HEK293 (cell line): ENCODE measurements at regions not wholly inside any gene's neighbourhood (a gene's known extent, or its start where the extent isn't known, plus 50 kb on each side); places are given as distances from the start of the nearest gene placed in this dataset.

ENCODE experiments used
- CTCF ChIA-PET: fragments of 350-600 bp; formaldehyde crosslinking; extraction: SDS; loops from one replicate; lab custom pipeline; 2021; ENCODE audit warnings: antibody characterized with exemption; lab: Yijun Ruan, JAX
- POLR2A ChIA-PET: fragments of 300-600 bp; formaldehyde crosslinking; extraction: SDS; loops from one replicate; lab custom pipeline; 2020; ENCODE audit warnings: antibody characterized with exemption, inconsistent platforms; lab: Yijun Ruan, JAX
- H3K27ac ChIP-seq: fragments of 200-500 bp; sonication (Bioruptor generic); 2 replicates; pipeline ENCODE4 v1.5.1; 2014; ENCODE audit warnings: low read depth, low read length, control low read depth, inconsistent platforms; ENCODE audit errors: extremely low read depth
- H3K36me3 ChIP-seq, 2 experiments: fragments of 200-500 bp in 1 of 2; sonication (Bioruptor generic) in 1 of 2; 1 replicate in 1 of 2; 2 replicates in 1 of 2; pipeline ENCODE4 v1.5.1; 2014 to 2017; ENCODE audit warnings: inconsistent platforms in 2 of 2, low read length in 2 of 2; ENCODE audit not compliant: control insufficient read depth in 2 of 2, insufficient read depth in 1 of 2
- H3K4me1 ChIP-seq: fragments of 200-500 bp; sonication (Bioruptor generic); 2 replicates; pipeline ENCODE4 v1.5.1; 2014; ENCODE audit warnings: mild to moderate bottlenecking, low read length, inconsistent platforms; ENCODE audit not compliant: control insufficient read depth, insufficient read depth
- H3K4me3 ChIP-seq: 2 replicates; pipeline ENCODE4 v1.5.1; 2011; ENCODE audit warnings: low read depth, mild to moderate bottlenecking, control low read depth, low read length, moderate library complexity
- H3K9me3 ChIP-seq: fragments of 200-500 bp; sonication (Bioruptor generic); 2 replicates; pipeline ENCODE4 v1.5.1; 2014; ENCODE audit warnings: low read depth, low read length, inconsistent platforms; ENCODE audit not compliant: control insufficient read depth, insufficient read depth
- SETDB1 ChIP-seq: IDR thresholded peaks from one replicate; pipeline ENCODE4 v1.6.1; 2017; ENCODE audit warnings: mild to moderate bottlenecking, low read length, moderate library complexity, mixed read lengths; ENCODE audit not compliant: insufficient read length
- ZBTB21 ChIP-seq: fragments of 450-650 bp; formaldehyde crosslinking; IDR thresholded peaks from 2 replicates; pipeline ENCODE4 v1.5.1; 2017; ENCODE audit warnings: missing biosample characterization, missing genetic modification characterization
- ZEB2 ChIP-seq: fragments of 450-650 bp; formaldehyde crosslinking; IDR thresholded peaks from 2 replicates; pipeline ENCODE4 v1.5.1; 2016; ENCODE audit warnings: missing biosample characterization, missing genetic modification characterization
- ZNF133 ChIP-seq: fragments of 450-650 bp; formaldehyde crosslinking; IDR thresholded peaks from 2 replicates; pipeline ENCODE4 v1.5.1; 2016; ENCODE audit warnings: missing biosample characterization, missing genetic modification characterization
- ZNF184 ChIP-seq: fragments of 450-650 bp; IDR thresholded peaks from 2 replicates; pipeline ENCODE4 v1.5.1; 2018; ENCODE audit warnings: missing biosample characterization, mild to moderate bottlenecking, missing genetic modification characterization
- ZNF2 ChIP-seq: fragments of 450-650 bp; formaldehyde crosslinking; IDR thresholded peaks from 2 replicates; pipeline ENCODE4 v1.5.1; 2016; ENCODE audit warnings: missing biosample characterization, missing genetic modification characterization
- ZNF24 ChIP-seq: fragments of 450-650 bp; formaldehyde crosslinking; IDR thresholded peaks from 2 replicates; pipeline ENCODE4 v1.5.1; 2016; ENCODE audit warnings: missing biosample characterization, missing genetic modification characterization
- ZNF335 ChIP-seq: fragments of 450-650 bp; formaldehyde crosslinking; conservative IDR thresholded peaks from 2 replicates; pipeline ENCODE4 v1.5.1; 2016; ENCODE audit warnings: missing biosample characterization, missing genetic modification characterization
- ZNF548 ChIP-seq: fragments of 450-650 bp; formaldehyde crosslinking; IDR thresholded peaks from 2 replicates; pipeline ENCODE4 v1.5.1; 2016; ENCODE audit warnings: missing biosample characterization, missing genetic modification characterization
- ZNF549 ChIP-seq: fragments of 450-650 bp; IDR thresholded peaks from 2 replicates; pipeline ENCODE4 v1.5.1; 2018; ENCODE audit warnings: missing biosample characterization, missing genetic modification characterization, mild to moderate bottlenecking, inconsistent platforms, moderate library complexity
- ZNF600 ChIP-seq: fragments of 450-650 bp; formaldehyde crosslinking; IDR thresholded peaks from 2 replicates; pipeline ENCODE4 v1.5.1; 2016; ENCODE audit warnings: missing biosample characterization, missing genetic modification characterization
- ZNF610 ChIP-seq: fragments of 450-650 bp; formaldehyde crosslinking; IDR thresholded peaks from 2 replicates; pipeline ENCODE4 v1.5.1; 2016; ENCODE audit warnings: missing biosample characterization, missing genetic modification characterization, borderline replicate concordance
- ZNF707 ChIP-seq: fragments of 450-650 bp; formaldehyde crosslinking; IDR thresholded peaks from 2 replicates; pipeline ENCODE4 v1.5.1; 2016; ENCODE audit warnings: missing biosample characterization, missing genetic modification characterization
- ZXDB ChIP-seq: fragments of 450-650 bp; formaldehyde crosslinking; IDR thresholded peaks from 2 replicates; pipeline ENCODE4 v1.5.1; 2016; ENCODE audit warnings: missing biosample characterization, missing genetic modification characterization
- TF ChIP-seq, protein P1 (sequence below): fragments of 450-650 bp; formaldehyde crosslinking; IDR thresholded peaks from 2 replicates; pipeline ENCODE4 v1.5.1; 2016; ENCODE audit warnings: missing biosample characterization, missing genetic modification characterization
- TF ChIP-seq, protein P2 (sequence below): fragments of 450-650 bp; IDR thresholded peaks from 2 replicates; pipeline ENCODE4 v1.5.1; 2018; ENCODE audit warnings: missing biosample characterization, mild to moderate bottlenecking, missing genetic modification characterization
- TF ChIP-seq, protein P3 (sequence below): fragments of 450-650 bp; formaldehyde crosslinking; IDR thresholded peaks from 2 replicates; pipeline ENCODE4 v1.5.1; 2016; ENCODE audit warnings: missing biosample characterization, missing genetic modification characterization
- TF ChIP-seq, protein P4 (sequence below): fragments of 450-650 bp; formaldehyde crosslinking; IDR thresholded peaks from 2 replicates; pipeline ENCODE4 v1.5.1; 2016; ENCODE audit warnings: missing biosample characterization, missing genetic modification characterization, low read depth
- TF ChIP-seq, protein P5 (sequence below): fragments of 450-650 bp; formaldehyde crosslinking; IDR thresholded peaks from 2 replicates; pipeline ENCODE4 v1.5.1; 2017; ENCODE audit warnings: missing biosample characterization, missing genetic modification characterization
- TF ChIP-seq, protein P6 (sequence below): fragments of 450-650 bp; formaldehyde crosslinking; IDR thresholded peaks from 2 replicates; pipeline ENCODE4 v1.5.1; 2016; ENCODE audit warnings: missing biosample characterization, missing genetic modification characterization

DNA sequence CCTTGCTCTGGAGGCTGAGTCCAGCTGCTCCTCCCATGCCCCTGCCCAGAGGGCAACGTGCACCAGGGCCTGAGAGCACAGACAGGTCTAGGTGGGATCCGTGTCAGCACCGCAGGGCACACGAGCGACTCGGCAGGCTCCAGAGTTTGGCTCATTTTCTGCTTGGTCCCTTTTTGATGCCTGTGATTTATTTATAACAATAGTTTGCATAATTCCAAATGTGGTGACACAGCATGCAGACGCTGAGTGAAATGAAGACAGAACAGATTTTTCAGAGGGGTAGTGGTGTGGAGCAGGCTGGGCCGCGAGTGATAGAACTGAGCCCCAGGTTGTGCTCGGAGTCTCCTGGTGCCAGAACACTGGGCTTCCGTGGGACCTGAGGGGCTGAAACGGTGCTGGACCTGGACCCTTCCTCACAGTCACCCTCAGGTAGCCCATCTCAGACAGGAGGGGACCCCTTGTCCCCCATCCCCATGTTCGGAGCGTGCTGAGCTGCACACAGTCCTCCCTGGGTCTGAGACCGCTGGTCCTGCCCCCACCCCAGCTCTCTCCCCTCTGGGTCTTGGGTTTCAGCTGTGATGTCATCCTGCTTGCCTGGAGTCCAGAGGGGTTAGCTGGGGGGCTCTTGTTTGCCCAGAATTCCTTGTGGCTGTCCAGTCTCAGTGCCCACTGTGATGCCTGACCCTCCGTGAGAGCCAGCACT lies 95.9 kb downstream of the METRNL start:
- ChIA-PET POLR2A (no interaction called here), CTCF (interaction anchor here (0.6 to 1.1 kb wide), 2 partner anchors 42 to 393 kb away, joined by 3 to 4 read pairs; no protein-coding TSS in a partner anchor)
- no peak for TF ChIP-seq ZNF707 (tag by site-specific recombination)
- 0 out of 2 replicates have a peak, but pooled peaks have one; percentile 26 for TF ChIP-seq ZNF600 (tag by site-specific recombination)
- no peak for TF ChIP-seq ZNF335 (tag by site-specific recombination)
- TF ChIP-seq ZNF2 (tag by site-specific recombination) = no peak
- no peak for TF ChIP-seq ZNF549 (tag by site-specific recombination)
- TF ChIP-seq, protein P1, sequence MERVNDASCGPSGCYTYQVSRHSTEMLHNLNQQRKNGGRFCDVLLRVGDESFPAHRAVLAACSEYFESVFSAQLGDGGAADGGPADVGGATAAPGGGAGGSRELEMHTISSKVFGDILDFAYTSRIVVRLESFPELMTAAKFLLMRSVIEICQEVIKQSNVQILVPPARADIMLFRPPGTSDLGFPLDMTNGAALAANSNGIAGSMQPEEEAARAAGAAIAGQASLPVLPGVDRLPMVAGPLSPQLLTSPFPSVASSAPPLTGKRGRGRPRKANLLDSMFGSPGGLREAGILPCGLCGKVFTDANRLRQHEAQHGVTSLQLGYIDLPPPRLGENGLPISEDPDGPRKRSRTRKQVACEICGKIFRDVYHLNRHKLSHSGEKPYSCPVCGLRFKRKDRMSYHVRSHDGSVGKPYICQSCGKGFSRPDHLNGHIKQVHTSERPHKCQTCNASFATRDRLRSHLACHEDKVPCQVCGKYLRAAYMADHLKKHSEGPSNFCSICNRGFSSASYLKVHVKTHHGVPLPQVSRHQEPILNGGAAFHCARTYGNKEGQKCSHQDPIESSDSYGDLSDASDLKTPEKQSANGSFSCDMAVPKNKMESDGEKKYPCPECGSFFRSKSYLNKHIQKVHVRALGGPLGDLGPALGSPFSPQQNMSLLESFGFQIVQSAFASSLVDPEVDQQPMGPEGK (tag by site-specific recombination) = no peak
- TF ChIP-seq, all 188 proteins: peak for 1
- Histone ChIP-seq H3K9me3 (no peaks in the 10 kb centered on the region), H3K4me3 (no peak overlapping the region), H3K36me3 (no peaks in the 10 kb centered on the region), H3K4me1 (peaks cover 5% of the 10 kb centered on the region), H3K27ac (no peak overlapping the region)

DNA sequence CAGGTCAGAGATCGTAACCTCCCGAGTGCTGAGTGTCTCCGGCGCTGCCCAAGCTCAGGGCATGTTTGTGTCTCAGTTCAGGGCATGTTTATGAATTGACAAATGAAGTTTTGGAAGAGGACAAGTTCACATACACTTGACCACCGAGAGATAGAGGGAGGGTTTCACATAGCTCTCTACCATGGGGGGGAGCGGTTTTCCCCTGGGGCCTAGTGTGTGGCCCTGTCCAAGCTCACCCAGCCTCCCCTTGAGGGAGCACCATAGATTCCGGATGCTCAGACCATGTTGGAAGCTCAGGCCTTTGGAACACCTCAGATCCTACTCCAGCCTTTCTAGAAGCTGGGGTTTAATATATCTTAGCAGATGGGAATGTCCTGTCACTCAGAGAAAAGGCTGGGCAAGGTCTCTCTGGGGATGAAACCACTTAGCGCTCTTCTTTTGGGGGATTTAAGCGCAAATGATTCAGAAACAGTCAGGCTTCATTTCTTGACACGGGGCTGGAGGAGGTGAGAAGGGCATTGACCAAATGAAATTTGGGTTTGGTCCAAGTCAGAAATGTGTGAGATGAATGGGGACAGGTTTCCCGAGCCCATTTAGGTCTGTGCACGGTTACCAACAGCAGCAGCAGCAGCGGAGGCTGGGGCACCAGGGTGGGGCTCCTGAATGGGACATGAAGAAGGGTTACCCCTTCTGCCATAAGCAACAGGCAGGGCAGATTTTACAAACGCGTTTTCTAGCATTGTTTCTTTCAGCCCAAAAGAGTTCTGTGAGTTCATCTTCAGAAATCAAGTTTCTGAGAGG lies 96.6 kb downstream of the METRNL start:
- H3K27ac ChIP-seq = no peak overlapping the region
- POLR2A ChIA-PET = no interaction called here
- no peaks in the 10 kb centered on the region for H3K36me3 ChIP-seq
- CTCF ChIA-PET = interaction anchor here (1.1 kb wide), 1 partner anchor 394 kb away, joined by 4 read pairs; no protein-coding TSS in a partner anchor
- TF ChIP-seq ZNF133 = no peak
- TF ChIP-seq, protein P2, sequence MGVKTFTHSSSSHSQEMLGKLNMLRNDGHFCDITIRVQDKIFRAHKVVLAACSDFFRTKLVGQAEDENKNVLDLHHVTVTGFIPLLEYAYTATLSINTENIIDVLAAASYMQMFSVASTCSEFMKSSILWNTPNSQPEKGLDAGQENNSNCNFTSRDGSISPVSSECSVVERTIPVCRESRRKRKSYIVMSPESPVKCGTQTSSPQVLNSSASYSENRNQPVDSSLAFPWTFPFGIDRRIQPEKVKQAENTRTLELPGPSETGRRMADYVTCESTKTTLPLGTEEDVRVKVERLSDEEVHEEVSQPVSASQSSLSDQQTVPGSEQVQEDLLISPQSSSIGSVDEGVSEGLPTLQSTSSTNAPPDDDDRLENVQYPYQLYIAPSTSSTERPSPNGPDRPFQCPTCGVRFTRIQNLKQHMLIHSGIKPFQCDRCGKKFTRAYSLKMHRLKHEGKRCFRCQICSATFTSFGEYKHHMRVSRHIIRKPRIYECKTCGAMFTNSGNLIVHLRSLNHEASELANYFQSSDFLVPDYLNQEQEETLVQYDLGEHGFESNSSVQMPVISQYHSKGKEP = no peak
- TF ChIP-seq ZNF610 (tag by site-specific recombination) = no peak
- TF ChIP-seq, protein P3, sequence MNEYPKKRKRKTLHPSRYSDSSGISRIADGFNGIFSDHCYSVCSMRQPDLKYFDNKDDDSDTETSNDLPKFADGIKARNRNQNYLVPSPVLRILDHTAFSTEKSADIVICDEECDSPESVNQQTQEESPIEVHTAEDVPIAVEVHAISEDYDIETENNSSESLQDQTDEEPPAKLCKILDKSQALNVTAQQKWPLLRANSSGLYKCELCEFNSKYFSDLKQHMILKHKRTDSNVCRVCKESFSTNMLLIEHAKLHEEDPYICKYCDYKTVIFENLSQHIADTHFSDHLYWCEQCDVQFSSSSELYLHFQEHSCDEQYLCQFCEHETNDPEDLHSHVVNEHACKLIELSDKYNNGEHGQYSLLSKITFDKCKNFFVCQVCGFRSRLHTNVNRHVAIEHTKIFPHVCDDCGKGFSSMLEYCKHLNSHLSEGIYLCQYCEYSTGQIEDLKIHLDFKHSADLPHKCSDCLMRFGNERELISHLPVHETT (tag by site-specific recombination) = no peak
- TF ChIP-seq ZEB2 (tag by site-specific recombination) = no peak
- TF ChIP-seq SETDB1 = no peak
- TF ChIP-seq, protein P4, sequence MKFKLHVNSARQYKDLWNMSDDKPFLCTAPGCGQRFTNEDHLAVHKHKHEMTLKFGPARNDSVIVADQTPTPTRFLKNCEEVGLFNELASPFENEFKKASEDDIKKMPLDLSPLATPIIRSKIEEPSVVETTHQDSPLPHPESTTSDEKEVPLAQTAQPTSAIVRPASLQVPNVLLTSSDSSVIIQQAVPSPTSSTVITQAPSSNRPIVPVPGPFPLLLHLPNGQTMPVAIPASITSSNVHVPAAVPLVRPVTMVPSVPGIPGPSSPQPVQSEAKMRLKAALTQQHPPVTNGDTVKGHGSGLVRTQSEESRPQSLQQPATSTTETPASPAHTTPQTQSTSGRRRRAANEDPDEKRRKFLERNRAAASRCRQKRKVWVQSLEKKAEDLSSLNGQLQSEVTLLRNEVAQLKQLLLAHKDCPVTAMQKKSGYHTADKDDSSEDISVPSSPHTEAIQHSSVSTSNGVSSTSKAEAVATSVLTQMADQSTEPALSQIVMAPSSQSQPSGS = no peak
- no peak for TF ChIP-seq ZBTB21 (tag by site-specific recombination)
- no peak for TF ChIP-seq ZNF184 (tag by site-specific recombination)
- no peak for TF ChIP-seq ZNF24 (tag by site-specific recombination)
- TF ChIP-seq ZNF548 (tag by site-specific recombination) = no peak
- TF ChIP-seq, protein P5, sequence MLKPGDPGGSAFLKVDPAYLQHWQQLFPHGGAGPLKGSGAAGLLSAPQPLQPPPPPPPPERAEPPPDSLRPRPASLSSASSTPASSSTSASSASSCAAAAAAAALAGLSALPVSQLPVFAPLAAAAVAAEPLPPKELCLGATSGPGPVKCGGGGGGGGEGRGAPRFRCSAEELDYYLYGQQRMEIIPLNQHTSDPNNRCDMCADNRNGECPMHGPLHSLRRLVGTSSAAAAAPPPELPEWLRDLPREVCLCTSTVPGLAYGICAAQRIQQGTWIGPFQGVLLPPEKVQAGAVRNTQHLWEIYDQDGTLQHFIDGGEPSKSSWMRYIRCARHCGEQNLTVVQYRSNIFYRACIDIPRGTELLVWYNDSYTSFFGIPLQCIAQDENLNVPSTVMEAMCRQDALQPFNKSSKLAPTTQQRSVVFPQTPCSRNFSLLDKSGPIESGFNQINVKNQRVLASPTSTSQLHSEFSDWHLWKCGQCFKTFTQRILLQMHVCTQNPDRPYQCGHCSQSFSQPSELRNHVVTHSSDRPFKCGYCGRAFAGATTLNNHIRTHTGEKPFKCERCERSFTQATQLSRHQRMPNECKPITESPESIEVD (tag by site-specific recombination) = no peak
- TF ChIP-seq, protein P6, sequence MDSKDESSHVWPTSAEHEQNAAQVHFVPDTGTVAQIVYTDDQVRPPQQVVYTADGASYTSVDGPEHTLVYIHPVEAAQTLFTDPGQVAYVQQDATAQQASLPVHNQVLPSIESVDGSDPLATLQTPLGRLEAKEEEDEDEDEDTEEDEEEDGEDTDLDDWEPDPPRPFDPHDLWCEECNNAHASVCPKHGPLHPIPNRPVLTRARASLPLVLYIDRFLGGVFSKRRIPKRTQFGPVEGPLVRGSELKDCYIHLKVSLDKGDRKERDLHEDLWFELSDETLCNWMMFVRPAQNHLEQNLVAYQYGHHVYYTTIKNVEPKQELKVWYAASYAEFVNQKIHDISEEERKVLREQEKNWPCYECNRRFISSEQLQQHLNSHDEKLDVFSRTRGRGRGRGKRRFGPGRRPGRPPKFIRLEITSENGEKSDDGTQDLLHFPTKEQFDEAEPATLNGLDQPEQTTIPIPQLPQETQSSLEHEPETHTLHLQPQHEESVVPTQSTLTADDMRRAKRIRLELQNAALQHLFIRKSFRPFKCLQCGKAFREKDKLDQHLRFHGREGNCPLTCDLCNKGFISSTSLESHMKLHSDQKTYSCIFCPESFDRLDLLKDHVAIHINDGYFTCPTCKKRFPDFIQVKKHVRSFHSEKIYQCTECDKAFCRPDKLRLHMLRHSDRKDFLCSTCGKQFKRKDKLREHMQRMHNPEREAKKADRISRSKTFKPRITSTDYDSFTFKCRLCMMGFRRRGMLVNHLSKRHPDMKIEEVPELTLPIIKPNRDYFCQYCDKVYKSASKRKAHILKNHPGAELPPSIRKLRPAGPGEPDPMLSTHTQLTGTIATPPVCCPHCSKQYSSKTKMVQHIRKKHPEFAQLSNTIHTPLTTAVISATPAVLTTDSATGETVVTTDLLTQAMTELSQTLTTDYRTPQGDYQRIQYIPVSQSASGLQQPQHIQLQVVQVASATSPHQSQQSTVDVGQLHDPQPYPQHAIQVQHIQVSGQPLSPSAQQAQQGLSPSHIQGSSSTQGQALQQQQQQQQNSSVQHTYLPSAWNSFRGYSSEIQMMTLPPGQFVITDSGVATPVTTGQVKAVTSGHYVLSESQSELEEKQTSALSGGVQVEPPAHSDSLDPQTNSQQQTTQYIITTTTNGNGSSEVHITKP (tag by site-specific recombination) = no peak
- TF ChIP-seq ZXDB (tag by site-specific recombination) = no peak
- no peaks in the 10 kb centered on the region for H3K9me3 ChIP-seq
- H3K4me3 ChIP-seq = no peak overlapping the region
- peaks cover 5% of the 10 kb centered on the region for H3K4me1 ChIP-seq
